HG02678 (cell line): ENCODE measurements at regions not wholly inside any gene's neighbourhood (a gene's known extent, or its start where the extent isn't known, plus 50 kb on each side); places are given as distances from the start of the nearest gene placed in this dataset.

Source experiments
- ATAC-seq: cut with Tn5 transposase; IDR thresholded peaks from one replicate; pipeline ENCODE4 v1.9.1; 2021; ENCODE audit warnings: mild to moderate bottlenecking, moderate library complexity; ENCODE audit not compliant: unreplicated experiment

DNA sequence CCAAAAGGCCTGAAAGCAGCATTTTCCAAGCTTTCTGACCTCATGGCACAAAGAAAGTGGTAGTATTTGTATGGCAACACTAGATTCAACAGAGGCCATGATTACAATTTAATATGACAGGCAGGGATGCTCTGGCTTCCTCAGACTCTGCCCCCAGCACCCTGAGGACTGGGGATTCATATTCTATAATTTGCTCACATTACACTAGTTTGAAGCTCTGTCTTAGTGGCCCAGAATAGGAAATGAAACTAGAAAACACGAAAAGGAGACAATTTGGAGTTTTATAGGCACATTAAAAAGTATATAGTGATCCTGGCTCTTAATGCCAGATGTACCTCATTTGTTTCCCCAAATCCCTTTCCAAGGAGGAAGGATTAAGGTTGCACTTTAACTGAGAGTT, 173.0 kb upstream of the STK17B start:
- ATAC-seq = no peak

DNA sequence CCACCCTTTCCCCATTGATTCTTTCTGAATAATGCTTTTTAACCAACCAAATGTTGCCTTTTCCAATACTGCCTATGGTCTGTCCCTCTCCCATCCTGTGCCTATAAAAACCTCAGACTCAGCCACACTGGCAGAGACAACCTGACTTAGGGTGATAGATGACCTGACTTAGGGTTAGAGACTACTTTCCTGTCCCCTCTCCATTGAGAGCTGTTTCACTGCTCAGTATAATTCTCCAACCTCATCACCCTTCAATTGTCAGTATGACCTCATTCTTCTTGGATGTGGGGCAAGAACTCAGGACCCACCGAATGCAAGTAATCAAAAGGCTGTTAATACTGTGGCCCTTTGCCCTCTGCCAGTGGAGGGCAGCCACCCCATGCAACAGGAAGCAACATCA, 182.3 kb upstream of the STK17B start:
- ATAC-seq = no peak

DNA sequence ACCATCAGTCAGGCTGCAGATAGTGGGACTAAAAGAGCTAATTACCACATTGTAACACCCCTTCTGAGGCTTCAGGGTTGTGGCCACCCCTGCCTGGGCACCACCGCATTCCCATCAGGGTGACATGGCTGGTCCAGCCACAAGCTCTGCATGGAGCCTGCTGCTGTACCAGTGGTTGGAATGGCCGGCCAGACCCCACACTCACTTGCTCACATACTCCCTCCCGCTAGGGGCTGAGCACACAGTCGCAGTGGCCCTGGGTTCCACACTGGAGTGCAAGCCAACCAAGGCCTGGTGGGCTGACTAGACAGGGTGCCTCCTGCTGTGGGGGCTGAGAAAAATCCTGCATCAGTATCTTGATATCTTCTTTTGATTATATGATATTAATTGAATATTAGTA, 182.8 kb upstream of the STK17B start:
- ATAC-seq = no peak

DNA sequence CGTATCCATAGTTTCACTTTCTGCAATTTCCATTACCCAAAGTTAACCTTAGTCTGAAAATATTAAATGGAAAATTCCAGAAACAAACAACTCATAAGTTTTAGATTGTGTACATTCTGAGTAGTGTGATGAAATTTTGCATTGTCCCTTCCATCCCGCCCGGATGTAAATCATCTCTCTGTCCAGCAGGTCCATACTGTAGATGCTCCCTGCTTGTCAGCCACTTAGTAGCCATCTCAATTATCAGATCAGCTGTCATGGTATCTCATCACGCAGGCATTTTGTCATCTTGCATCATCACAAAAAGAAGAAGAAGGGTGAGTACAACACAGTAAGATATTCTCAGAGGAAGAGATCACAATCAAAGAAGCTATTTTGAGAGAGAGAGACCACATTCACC, 185.0 kb upstream of the STK17B start:
- ATAC-seq = no peak

DNA sequence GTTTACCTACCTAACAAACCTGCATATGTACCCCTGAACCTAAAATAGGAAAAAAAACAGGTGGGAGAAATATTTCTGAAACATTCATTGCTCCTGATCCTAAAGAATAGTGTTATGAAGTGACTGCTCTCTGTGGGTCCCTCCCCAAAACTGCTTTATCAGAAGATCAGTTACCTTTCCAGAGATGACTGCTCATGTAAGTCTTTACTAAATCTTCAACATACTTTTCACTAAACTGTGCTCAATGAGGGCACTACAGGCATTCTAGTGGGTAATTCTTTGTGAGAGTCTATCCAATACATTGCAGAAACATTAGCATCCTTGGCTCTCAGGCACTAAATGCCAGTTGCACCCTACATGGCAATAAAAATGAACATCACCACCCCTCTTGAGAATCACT, 189.3 kb upstream of the STK17B start:
- ATAC-seq = no peak

DNA sequence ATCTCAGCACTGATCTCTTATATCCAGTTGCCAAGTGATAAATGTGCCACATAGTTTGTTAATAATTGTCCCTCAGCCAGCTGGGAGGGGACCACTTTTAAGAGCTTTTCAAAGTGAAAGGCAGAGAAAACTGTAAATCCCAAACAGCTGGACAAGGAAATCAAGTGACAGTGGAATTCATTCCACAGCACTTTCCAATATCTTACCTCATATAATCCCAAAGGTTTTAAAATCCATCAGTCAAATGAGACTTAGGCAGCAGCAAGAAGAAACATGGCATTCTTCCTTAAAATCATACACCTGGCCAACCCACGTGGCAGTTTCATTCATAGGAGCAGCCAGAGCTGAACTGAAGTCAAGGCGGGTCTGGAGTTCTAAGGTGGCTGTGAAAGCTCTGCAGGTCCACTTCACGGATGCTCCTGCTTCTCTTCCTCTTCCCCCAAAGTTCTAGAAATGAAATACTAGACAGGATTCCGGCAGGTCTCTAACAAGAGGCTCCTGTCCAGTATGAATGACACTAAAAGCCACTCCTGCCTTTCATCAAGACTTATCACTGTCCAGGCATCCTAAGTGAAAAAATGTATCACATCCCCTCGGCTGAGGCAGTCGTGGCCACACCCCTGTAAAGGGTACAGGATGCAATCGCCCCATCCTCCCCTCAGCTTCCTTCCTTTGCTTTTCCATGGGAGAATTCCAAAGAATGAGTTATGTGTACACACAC, 190.4 kb upstream of the STK17B start:
- ATAC-seq = no peak

DNA sequence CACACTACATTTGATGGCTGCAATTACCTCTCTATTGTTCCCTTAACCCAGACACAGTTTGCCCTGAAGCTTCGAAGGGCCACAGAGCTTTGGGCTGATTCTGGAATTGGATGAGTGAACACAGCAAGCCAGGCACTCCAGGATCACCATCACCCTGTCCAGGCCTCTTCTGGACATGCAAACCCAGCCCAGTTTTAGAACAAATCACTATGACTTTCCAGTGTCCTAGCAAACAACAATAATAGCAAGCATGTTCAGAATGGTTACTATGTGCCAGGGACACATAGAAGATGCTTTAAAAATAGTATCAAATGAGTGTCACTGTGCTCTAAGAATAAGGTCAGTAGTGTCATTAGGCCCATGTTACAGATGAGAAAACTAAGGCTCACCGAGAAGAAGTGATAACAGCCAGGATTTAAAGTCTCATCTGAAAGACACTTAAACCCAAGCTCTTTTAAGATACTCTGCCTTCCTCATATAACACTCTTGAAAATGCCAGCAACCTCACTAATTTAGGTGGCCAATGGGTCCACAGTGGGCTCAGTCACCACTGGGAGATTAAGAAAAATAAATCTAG, 191.7 kb upstream of the STK17B start:
- ATAC-seq = no peak

DNA sequence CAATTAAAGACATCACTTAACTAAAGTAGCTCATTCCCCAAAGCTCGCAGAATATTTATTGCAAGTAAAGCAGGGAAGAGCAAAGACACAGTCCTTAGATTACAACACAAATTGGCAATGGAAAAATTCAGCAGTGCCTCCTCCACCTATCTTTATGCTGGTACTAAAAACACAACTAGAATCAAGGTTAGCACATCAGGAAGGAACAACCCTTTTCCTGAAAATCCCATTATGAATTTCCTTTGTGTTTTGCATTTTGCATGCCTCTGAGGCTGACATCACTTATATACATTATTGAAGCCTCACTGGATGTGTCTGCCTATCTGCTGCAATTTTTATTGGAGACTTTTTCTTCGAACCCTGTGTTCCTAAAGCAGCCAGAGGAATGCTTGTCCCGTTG, 193.8 kb upstream of the STK17B start:
- no peak for ATAC-seq

DNA sequence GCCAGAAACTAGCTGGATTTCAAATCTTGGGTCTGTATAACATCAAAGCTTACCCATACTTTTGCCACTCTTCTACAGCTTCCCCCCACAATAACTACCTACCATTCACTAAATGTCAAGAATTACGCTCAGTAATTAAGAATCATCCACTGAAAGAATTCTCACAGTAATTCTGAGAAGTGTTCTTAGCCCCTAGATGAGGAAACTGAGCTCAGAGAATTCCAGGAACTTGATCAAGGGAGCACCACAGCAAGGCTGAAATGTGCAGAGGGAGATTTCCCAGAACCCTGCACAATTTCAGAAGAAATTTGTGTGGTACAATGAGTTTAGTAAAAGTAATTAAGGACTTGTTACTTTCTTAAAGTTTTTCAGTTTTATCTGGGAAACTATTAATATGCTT, 194.5 kb upstream of the STK17B start:
- ATAC-seq = no peak

DNA sequence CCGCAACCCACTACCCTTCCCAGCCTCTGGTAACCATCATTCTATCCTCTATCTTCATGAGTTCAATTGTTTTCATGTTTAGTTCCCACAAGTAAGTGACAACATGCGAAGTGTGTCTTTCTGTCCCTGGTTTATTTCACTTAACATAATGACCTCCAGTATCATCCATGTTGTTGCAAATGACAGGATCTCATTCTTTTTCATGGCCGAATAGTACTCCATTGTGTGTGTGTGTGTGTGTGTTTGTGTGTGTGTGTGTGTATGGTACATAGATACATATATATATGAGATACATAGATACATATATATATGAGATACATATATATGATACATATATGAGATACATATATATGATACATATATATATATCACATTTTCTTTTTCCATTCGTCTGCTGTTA, 196.3 kb upstream of the STK17B start:
- ATAC-seq = no peak

DNA sequence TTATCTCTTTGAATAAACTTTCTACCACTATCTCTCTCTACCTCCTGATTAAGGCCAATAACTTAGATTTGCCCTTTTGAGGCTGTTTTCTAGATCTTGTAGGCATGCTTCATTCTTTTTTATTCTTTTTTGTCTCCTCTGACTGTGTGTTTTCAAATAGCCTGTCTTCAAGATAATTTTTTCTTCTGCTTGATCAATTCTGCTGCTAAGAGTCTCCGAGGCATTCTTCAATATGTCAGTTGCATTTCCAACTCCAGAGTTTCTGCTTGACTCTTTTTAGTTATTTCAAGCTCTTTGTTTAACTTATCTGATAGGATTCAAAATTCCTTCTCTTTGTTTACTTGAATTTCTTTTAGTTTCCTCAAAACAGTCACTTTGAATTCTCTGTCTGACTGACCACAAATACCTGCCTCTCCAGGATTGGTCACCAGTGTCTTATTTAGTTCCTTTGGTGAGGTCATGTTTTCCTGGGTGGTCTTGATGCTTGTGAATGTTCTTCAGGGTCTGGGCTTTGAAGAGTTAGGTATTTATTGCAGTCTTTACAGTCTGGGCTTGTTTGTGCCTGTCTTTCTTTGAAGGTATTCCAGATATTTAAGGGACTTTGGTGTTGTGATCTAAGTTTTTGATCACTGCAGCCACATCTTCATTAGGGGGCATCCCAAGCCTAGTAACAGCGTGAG, 197.3 kb upstream of the STK17B start:
- ATAC-seq = no peak

DNA sequence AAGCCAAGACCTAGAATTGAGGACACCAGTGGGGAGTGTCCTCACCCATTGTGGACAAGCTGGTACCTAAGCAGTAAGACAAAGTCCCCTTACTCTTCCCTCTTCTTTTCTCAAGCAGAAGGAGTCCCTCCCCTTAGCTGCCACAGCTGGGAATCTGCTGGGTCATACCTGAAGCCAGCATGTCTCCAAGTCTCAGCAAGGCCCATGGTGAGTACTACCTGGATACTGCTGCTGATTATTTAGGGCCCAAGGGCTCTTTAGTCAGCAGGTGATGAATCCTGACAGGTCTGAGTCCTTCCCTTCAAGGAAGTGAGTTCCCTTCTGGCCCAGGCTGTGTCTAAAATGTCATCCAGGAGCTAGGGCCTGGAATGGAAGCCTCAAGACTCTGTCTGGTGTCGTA, 198.6 kb upstream of the STK17B start:
- no peak for ATAC-seq

DNA sequence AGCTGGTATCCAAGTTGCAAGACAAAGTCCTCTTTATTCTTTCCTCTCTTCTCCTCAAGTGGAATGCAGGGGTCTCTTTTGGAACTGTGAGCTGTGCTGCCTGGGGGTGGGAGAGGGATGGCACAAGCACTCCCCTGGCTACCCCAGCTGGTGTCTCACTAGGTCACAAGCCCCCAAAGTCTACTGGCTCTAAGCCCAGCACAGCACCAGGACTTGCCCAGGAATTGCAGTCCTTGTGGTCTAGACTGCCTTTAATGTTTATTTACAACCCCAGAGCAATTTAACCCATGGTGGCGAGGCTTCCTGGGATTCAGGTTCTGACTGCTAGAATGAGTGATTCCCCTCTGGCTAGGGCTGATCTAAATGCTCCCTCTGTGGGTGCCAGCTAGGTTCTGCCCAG, 199.0 kb upstream of the STK17B start:
- ATAC-seq = no peak

DNA sequence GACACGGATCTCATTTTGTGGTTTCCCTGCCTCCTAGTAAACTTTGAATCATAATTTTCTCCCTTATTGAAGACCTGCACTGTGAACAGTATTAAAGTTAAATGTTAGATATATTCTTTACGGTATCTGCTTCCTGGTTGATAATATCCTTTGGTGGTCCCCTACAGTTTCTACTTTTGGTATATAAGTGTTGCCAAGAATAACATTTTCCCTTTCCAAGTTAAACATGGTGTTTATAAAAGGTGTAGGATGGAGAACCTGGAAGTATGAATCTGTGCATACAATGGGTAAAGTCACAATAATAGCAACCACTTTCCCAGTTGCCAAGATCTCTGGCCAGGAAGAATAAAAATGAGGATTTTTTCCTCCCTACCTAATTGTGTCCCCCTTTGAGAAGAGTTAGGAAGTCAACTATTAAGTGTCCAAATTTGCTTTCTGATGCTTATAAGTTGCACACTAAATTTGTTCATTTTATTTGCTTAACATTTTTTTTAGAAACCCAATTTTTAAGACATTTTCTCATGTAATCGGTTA, 201.0 kb upstream of the STK17B start:
- no peak for ATAC-seq

DNA sequence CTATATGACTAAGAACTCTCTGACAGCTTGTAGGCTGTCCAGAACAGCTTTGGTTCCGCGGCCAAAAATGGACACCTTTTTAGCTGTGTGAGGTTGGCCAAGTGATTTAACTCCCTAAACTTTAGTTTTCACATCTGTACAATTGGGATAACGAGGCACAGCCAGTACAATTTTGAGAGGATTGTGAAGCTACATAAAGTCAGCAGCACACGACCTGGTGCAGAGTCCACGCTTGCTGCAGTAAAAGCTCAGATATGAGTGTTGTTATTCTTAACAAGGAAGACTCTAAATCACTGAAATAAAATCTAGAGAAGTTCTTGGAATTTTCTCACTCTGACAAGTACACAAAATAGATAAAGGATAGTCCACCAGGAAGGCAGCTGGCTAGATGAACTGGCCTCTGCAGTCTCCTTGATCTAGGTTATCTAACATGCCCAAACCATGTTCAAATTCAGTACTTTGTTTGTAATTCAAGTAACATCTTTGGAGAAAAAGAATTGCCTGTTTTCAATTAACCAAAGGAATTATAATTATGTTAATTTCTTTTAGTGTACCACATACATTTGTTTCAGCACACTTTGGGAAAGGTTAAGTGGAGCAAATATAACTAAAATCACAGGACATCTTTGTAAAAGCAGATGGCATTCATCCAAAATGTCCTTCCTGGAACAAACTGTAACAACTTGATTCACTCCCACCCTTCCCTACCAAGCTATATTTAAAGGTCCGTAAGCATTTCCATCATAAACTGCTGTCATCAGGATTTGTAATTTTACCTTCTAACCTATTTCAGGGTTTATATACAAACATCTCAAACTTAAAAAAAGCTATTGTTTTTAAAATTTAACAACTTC, 201.7 kb upstream of the STK17B start:
- ATAC-seq = no peak

DNA sequence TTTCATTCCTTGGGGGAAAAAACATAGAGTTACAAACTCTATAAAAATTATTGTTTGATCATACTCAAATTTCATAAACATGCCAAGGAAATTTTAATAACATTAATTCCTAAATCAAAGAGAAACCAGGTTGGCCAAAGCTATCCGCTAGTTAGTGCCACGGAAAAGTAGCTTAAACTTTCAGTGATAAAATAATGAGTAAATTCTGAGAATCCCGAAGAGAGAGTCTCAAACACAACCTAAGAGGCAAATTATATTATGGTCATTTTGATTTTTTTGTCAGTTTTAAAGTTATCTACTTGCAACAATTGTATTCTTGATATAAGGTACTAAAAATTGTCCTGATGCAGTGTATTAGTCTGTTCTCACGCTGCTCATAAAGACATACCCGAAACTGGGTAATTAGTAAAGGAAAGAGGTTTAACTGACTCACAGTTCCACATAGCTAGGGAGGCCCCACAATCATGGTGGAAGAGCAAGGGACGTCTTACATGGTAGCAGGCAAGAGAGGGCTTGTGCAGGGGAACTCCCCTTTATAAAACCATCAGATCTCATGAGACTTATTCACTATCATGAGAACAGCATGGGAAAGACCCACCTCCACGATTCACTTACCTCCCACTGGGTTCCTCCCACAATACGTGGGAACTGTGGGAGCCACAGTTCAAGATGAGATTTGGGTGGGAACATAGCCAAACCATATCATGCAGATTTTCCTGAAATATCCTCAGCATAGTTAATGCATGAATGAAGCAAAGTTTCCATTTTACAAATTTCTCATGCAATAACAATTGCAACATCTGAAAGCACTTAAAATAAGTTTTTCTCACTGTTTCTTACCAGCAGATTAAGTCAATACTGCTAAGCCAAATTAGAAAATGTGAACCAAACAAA, 205.9 kb upstream of the STK17B start:
- ATAC-seq = no peak

DNA sequence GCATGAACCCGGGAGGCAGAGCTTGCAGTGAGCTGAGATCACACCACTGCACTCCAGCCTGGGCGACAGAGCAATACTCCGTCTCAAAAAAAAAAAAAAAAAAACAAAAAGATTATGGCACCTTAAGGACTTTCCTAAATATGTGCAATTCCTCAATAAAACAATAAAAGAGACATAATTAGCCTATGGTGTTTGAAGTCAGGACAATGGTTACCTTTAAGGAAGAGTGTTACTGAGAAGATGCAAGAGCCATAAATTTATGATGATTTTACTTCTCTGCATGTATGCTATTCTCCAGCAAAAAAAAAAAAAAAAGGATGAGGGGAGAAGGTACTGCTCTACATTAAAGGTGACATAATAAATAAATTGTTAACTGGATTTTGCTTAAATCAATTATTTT, 208.2 kb upstream of the STK17B start:
- ATAC-seq = no peak

DNA sequence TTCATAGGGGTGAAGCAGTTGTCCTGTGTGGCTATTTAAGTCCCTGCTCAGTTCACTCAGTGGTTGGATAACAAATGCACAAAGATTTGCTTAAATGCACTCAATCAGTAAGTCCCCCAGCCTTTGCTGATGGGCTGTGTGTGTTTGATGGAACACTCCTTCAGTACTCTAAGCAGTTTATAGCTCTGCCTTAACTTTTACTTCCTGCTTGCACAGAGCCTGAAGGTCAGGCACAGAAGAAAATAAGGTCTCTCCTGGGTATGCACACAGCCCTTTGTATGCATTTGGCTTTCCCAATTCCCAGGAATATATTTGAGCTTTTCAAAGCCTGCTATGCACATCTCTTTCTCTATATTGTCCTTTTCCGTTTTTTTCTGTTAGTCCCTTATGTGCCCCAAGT, 208.7 kb upstream of the STK17B start:
- no peak for ATAC-seq

DNA sequence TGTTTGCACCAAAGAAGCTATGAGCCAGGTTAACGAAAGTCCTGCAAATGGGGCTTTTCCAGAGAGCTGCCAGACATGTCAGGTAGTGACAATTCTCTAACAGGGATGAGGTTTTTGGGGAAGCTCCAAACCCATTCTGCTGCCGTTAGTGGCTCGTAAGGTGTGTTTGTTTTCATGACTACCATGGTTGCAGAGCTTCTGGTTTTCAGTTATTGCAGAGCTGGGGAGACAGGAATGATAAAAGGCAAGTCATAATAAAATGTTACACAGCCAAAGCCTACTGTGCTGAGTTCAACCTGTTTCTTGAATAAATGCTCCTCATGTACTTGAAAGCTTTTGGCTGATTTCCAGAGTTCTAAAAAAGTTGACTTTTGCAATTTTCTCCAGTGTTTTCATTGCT, 209.2 kb upstream of the STK17B start:
- no peak for ATAC-seq

DNA sequence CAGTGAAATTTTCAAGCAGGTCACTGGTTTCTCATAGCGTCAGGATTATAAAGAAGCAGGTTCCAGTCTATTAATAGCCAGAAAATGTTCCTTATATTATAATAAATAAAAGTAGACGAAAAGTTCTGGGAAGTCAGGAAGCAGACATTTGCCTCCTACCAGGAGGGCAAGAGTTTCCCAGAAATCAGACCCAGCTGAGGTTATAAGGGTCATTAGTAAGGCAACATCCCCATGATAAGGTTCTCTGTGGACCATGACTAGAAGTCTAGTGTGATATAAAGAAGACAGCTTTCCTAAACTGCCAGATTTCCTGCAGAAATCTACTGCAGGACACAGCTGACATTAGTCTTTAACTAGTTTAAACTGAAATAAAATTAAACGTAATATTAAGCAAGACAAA, 210.1 kb upstream of the STK17B start:
- ATAC-seq = no peak
